IPS DF 6.9 (cell line): ENCODE measurements at regions not wholly inside any gene's neighbourhood (a gene's known extent, or its start where the extent isn't known, plus 50 kb on each side); places are given as distances from the start of the nearest gene placed in this dataset.

Experiments
- DNase-seq: peaks from one replicate; pipeline ENCODE4 v3.0.0-alpha.2; 2013; ENCODE audit warnings: low read depth, low spot score
- H3K27ac ChIP-seq: one replicate; pipeline ENCODE4 v1.5.1; 2013; ENCODE audit warnings: low read length, control low read depth
- H3K27me3 ChIP-seq: 2 replicates; pipeline ENCODE4 v1.6.1; 2013; ENCODE audit warnings: mild to moderate bottlenecking, low read length; ENCODE audit not compliant: control insufficient read depth, insufficient read depth
- H3K36me3 ChIP-seq: 2 replicates; pipeline ENCODE4 v1.6.1; 2013; ENCODE audit warnings: low read length; ENCODE audit not compliant: control insufficient read depth, insufficient read depth
- H3K4me1 ChIP-seq: 2 replicates; pipeline ENCODE4 v1.6.1; 2013; ENCODE audit warnings: low read length; ENCODE audit not compliant: control insufficient read depth, insufficient read depth
- H3K4me3 ChIP-seq: 2 replicates; pipeline ENCODE4 v1.5.1; 2013; ENCODE audit warnings: mild to moderate bottlenecking, low read length
- H3K9me3 ChIP-seq: 2 replicates; pipeline ENCODE4 v1.6.1; 2013; ENCODE audit warnings: low read length, inconsistent platforms; ENCODE audit not compliant: control insufficient read depth, insufficient read depth
- WGBS: extraction: QIAGEN DNeasy Blood & Tissue Kit; methylation state at CpG from one replicate; pipeline ENCODE4 v1.1.7; 2013; ENCODE audit warnings: mixed read lengths, missing lambda C conversion rate; ENCODE audit not compliant: insufficient read length, insufficient coverage; 5-methylcytosine and 5-hydroxymethylcytosine counted together

DNA sequence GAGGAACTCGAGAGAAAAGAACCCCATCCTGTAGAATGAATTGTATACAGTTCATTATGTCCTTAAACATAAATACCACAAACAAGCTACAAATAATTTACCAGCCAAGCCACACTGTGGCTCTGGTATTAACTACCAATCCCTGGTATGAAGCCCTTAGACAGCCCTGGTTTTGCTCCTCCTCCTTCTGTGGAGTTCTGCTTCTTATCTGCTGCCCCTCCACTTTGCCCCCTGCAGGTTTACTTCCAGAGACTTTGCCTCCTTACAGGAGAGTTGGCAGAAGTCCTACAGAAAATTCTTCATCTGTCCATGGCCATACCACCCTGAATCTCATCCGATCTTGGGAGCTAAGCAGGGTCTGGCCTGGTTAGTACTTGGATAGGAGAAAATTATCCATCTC lies 219.8 kb downstream of the ACTL7B start:
- no peak overlapping the region for H3K27ac ChIP-seq
- H3K9me3 ChIP-seq: no peaks in the 10 kb centered on the region
- H3K27me3 ChIP-seq: no peaks in the 10 kb centered on the region
- WGBS: no CpG with 5 or more reads among the region's 2 CpGs
- no peaks in the 10 kb centered on the region for H3K36me3 ChIP-seq
- no peak overlapping the region for H3K4me3 ChIP-seq
- DNase-seq: no peak
- H3K4me1 ChIP-seq: no peaks in the 10 kb centered on the region

DNA sequence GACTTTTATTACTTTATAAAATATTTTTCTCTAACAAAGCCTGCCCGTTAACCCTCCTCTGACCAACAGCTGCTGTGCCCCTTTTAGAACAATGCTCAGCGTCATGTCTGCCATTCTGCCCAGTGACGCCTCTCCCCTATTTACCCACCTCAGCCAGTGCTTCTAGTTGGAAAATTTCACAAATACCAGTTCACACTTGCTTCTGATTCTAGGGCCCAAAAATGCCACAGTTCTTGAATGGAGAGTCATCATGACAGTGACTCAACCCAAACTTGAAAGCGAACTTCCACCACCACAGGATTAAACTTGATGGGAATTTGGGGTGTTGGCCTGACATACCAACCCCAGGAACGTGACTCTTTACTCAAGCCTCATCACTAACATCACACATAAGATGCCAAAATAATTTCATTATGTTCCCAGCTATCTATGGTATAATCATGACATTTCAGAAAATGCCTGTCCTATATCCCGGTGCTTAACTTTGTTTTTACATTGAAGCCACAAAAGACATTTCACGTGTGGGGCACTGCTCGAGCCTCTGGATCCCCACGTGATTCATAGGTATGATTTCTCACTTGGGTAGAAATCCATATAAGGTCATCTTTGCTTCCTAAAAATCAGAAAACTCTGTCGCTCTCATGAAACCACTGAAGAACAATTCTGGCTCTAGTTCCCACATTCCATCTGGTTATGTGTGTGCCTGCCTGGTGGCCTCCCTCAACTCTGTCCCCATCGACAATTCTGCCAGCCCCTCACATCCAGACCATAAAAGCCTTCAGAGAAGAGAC lies 220.9 kb downstream of the ACTL7B start:
- WGBS: no CpG with 5 or more reads among the region's 11 CpGs
- H3K27ac ChIP-seq: no peak overlapping the region
- no peaks in the 10 kb centered on the region for H3K9me3 ChIP-seq
- no peak for DNase-seq
- no peak overlapping the region for H3K4me3 ChIP-seq
- no peaks in the 10 kb centered on the region for H3K36me3 ChIP-seq
- no peaks in the 10 kb centered on the region for H3K27me3 ChIP-seq
- H3K4me1 ChIP-seq: no peaks in the 10 kb centered on the region

- H3K4me1 ChIP-seq: no peaks in the 10 kb centered on the region
- WGBS: no CpG with 5 or more reads among the region's 5 CpGs
- H3K4me3 ChIP-seq: no peak overlapping the region
- H3K36me3 ChIP-seq: no peaks in the 10 kb centered on the region
- H3K27ac ChIP-seq: no peak overlapping the region
- no peak for DNase-seq
- H3K9me3 ChIP-seq: no peaks in the 10 kb centered on the region
- no peaks in the 10 kb centered on the region for H3K27me3 ChIP-seq
Measured at GRCh38 chr9:108634204-108634603, 221.6 kb downstream of the ACTL7B start.

- WGBS: no CpG with 5 or more reads among the region's 3 CpGs
- H3K27ac ChIP-seq: no peak overlapping the region
- no peaks in the 10 kb centered on the region for H3K36me3 ChIP-seq
- no peak overlapping the region for H3K4me3 ChIP-seq
- H3K4me1 ChIP-seq: no peaks in the 10 kb centered on the region
- no peak for DNase-seq
- H3K9me3 ChIP-seq: no peaks in the 10 kb centered on the region
- no peaks in the 10 kb centered on the region for H3K27me3 ChIP-seq
Measured at GRCh38 chr9:108631496-108632285, 224.1 kb downstream of the ACTL7B start.

DNA sequence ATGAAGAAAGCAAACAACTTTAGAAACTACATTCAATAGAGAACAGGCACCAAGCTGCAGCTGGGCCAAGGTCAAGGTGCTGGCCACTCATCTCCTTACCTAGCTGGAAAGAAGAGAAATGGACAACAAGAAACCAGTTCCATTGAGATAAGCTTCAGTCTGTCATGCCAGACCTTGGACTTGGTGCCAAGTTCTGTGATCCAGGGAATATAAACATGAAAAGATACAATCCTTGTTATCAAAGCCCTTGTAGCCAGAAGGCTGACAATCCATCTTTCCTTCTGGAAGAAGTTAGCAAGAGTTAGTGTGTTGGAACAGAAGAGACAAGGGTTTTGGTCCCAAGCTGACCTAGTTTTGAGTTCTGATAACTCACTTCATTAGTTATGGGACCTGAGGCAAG lies 227.5 kb downstream of the ACTL7B start:
- Histone ChIP-seq H3K27me3 (no peaks in the 10 kb centered on the region), H3K36me3 (no peaks in the 10 kb centered on the region), H3K4me3 (no peak overlapping the region), H3K4me1 (no peaks in the 10 kb centered on the region), H3K9me3 (no peaks in the 10 kb centered on the region), H3K27ac (no peak overlapping the region)
- no peak for DNase-seq

DNA sequence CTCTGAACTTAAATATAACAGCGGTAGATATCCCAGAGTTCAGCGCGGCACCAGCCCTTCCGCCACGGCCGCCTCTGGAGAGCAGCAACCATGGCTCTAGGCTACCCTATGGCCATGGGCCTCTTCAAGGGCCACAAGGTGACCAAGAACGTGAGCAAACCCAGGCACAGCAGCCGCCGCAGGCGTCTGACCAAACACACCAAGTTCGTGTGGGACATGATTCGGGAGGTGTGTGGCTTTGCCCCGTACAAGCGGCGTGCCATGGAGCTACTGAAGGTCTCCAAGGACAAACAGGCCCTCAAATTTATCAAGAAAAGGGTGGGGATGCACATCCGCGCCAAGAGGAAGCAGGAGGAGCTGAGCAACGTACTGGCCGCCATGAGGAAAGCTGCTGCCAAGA lies 229.0 kb downstream of the ACTL7B start:
- DNase-seq: no peak
- Histone ChIP-seq H3K27me3 (no peaks in the 10 kb centered on the region), H3K4me1 (no peaks in the 10 kb centered on the region), H3K4me3 (no peak overlapping the region), H3K36me3 (no peaks in the 10 kb centered on the region), H3K27ac (no peak overlapping the region), H3K9me3 (no peaks in the 10 kb centered on the region)
- WGBS: no CpG with 5 or more reads among the region's 19 CpGs

DNA sequence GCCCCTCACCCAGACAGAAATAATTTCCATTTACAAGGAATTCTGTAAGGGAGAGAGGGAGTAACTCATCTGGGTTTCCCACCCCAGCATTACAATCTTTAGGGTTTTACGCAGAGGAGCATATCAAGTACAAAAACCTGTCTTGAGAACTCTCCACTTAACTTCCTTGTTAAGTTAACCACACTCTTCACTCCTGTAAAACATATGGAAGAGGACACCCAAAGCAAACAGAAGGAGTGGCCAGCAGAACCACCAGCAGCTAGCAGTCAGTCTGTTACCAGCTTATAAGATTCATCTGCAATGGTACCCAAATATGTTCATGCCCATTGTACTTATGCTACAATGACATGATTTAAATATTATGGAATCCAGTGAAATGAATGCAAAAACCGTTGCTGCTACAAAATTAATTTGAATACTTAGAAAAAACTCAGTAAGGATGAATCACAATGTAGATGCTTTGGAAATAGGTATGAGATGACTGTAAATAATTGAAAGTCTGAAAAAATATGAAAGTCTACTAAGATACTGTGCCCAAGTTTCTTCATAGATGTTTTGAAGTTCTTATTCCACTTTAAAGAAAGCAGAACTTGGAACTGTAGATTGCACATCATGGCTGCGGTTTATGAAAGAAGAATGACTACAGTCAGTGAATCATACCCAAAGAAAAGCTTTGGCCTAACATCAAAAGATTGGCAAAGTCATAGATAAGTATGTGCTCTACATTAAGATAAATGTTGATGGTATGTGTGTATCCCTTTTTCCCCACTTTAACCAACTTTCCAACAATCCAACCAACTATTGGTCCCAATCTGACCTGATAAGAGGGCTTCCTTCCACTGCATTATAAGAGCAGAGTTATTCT lies 233.6 kb downstream of the ACTL7B start:
- no peak overlapping the region for H3K4me3 ChIP-seq
- no peaks in the 10 kb centered on the region for H3K27me3 ChIP-seq
- WGBS: no CpG with 5 or more reads among the region's 3 CpGs
- H3K9me3 ChIP-seq: no peaks in the 10 kb centered on the region
- no peaks in the 10 kb centered on the region for H3K4me1 ChIP-seq
- H3K27ac ChIP-seq: no peak overlapping the region
- H3K36me3 ChIP-seq: no peaks in the 10 kb centered on the region
- DNase-seq: no peak

- Histone ChIP-seq H3K27ac (no peak overlapping the region), H3K9me3 (no peaks in the 10 kb centered on the region), H3K4me1 (no peaks in the 10 kb centered on the region), H3K4me3 (no peak overlapping the region), H3K36me3 (no peaks in the 10 kb centered on the region), H3K27me3 (no peaks in the 10 kb centered on the region)
- DNase-seq: no peak
- WGBS: no CpG with 5 or more reads among the region's 2 CpGs
Measured at GRCh38 chr9:108620767-108621166, 235.0 kb downstream of the ACTL7B start.

GRCh38 chr9:108618906-108619550 lies 236.8 kb downstream of the ACTL7B start:
- Histone ChIP-seq H3K27me3 (no peaks in the 10 kb centered on the region), H3K4me3 (no peak overlapping the region), H3K27ac (no peak overlapping the region), H3K36me3 (no peaks in the 10 kb centered on the region), H3K4me1 (no peaks in the 10 kb centered on the region), H3K9me3 (no peaks in the 10 kb centered on the region)
- no peak for DNase-seq
- WGBS: no CpG with 5 or more reads among the region's 8 CpGs

DNA sequence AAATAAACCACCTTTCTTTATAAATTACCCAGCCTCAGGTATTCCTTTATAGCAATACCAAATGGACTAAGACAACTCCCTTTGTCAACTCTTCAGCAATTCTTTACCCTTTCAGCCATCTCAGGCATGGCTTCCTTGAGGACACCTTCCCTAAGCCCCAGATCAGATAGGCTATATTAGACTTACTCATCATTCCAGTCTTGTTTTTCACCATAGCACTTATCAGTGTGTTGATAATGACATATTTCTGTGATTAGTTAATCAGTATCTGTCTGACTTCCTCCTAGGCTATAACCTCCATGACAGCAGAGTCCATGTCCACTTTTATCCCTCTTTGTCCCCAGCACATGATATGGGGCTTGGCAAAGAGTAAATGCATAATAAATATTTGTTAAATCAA lies 238.1 kb downstream of the ACTL7B start:
- DNase-seq: no peak
- Histone ChIP-seq H3K4me3 (no peak overlapping the region), H3K27ac (no peak overlapping the region), H3K9me3 (no peaks in the 10 kb centered on the region), H3K4me1 (no peaks in the 10 kb centered on the region), H3K36me3 (no peaks in the 10 kb centered on the region), H3K27me3 (no peaks in the 10 kb centered on the region)
